Stimulated activated naive B cell treated with anti-CD40 and anti-IgM and Interleukin-4, amounts not matched to agents 10 μg/mL and 1 μg/mL and 100 μg/mL, for 72 hours (primary cell): ENCODE measurements at regions not wholly inside any gene's neighbourhood (a gene's known extent, or its start where the extent isn't known, plus 50 kb on each side); places are given as distances from the start of the nearest gene placed in this dataset.

Experiments
- ATAC-seq, 2 donors: fragments of 150-1000 bp; cut with Tn5 transposase; replicated peaks; 2 replicates each; pipeline ENCODE4 v1.10.0; 2021; ENCODE audit warnings: moderate library complexity in 1 of 2
- DNase-seq: peaks from one replicate; pipeline ENCODE4 v3.0.0; 2021
- H3K27ac Mint-ChIP-seq: one replicate; pipeline ENCODE4 v1.8.0; 2022; ENCODE audit warnings: mild to moderate bottlenecking, mixed read lengths
- H3K27me3 Mint-ChIP-seq, 2 donors: one replicate each; pipeline ENCODE4 v1.8.0; 2022; ENCODE audit warnings: mixed read lengths in 2 of 2
- H3K36me3 Mint-ChIP-seq, 2 donors: one replicate each; pipeline ENCODE4 v1.8.0; 2022; ENCODE audit warnings: mixed read lengths in 2 of 2, mild to moderate bottlenecking in 1 of 2
- H3K4me1 Mint-ChIP-seq, 2 donors: one replicate each; pipeline ENCODE4 v1.8.0; 2022; ENCODE audit warnings: mixed read lengths in 2 of 2, mild to moderate bottlenecking in 1 of 2
- H3K4me3 Mint-ChIP-seq, 2 donors: one replicate each; pipeline ENCODE4 v1.8.0; 2022; ENCODE audit warnings: mild to moderate bottlenecking in 2 of 2, mixed read lengths in 2 of 2, moderate library complexity in 1 of 2
- H3K9me3 Mint-ChIP-seq, 2 donors: one replicate each; pipeline ENCODE4 v1.8.0; 2022; ENCODE audit warnings: mixed read lengths in 2 of 2, mild to moderate bottlenecking in 1 of 2

- H3K27me3 Mint-ChIP-seq = no peaks in the 10 kb centered on the region
- no peaks in the 10 kb centered on the region for H3K4me1 Mint-ChIP-seq
- no peak for ATAC-seq
- no peak overlapping the region for H3K4me3 Mint-ChIP-seq
- H3K36me3 Mint-ChIP-seq = no peaks in the 10 kb centered on the region
- no peak for DNase-seq
- H3K9me3 Mint-ChIP-seq = peaks cover 3 to 8% of the 10 kb centered on the region in 2 donors
- H3K27ac Mint-ChIP-seq = no peak overlapping the region
These were observed 903.8 kb upstream of the RBFOX1 start for GRCh38 chr16:6428861-6429260.

GRCh38 chr16:6427621-6428020 lies 905.0 kb upstream of the RBFOX1 start:
- Mint-ChIP-seq H3K4me1 (no peaks in the 10 kb centered on the region), H3K4me3 (no peak overlapping the region), H3K27me3 (no peaks in the 10 kb centered on the region), H3K9me3 (peaks cover 5 to 8% of the 10 kb centered on the region in 2 donors), H3K27ac (no peak overlapping the region), H3K36me3 (no peaks in the 10 kb centered on the region)
- ATAC-seq (no peak), DNase-seq (no peak)

- Mint-ChIP-seq H3K4me3 (no peak overlapping the region), H3K27ac (no peak overlapping the region), H3K36me3 (no peaks in the 10 kb centered on the region), H3K9me3 (peaks cover 0 to 4% of the 10 kb centered on the region in 2 donors), H3K4me1 (no peaks in the 10 kb centered on the region), H3K27me3 (no peaks in the 10 kb centered on the region)
- ATAC-seq = no peak
- no peak for DNase-seq
These were observed 925.0 kb upstream of the RBFOX1 start for GRCh38 chr16:6407596-6407995.

- Mint-ChIP-seq H3K4me3 (no peak overlapping the region), H3K4me1 (no peaks in the 10 kb centered on the region), H3K9me3 (peaks cover 0 to 2% of the 10 kb centered on the region in 2 donors), H3K27me3 (no peaks in the 10 kb centered on the region), H3K36me3 (no peaks in the 10 kb centered on the region), H3K27ac (no peak overlapping the region)
- ATAC-seq (no peak), DNase-seq (no peak)
These were observed 926.6 kb upstream of the RBFOX1 start for GRCh38 chr16:6406028-6406427.

- Mint-ChIP-seq H3K27ac (no peak overlapping the region), H3K36me3 (no peaks in the 10 kb centered on the region), H3K4me3 (no peak overlapping the region), H3K4me1 (no peaks in the 10 kb centered on the region), H3K9me3 (peaks cover under 1 to 2% of the 10 kb centered on the region in 2 donors), H3K27me3 (no peaks in the 10 kb centered on the region)
- ATAC-seq (no peak), DNase-seq (no peak)
These were observed 949.7 kb upstream of the RBFOX1 start for GRCh38 chr16:6382924-6383459.

GRCh38 chr16:6381896-6382295 lies 950.7 kb upstream of the RBFOX1 start:
- Mint-ChIP-seq H3K9me3 (peaks cover 0 to 2% of the 10 kb centered on the region in 2 donors), H3K27ac (no peak overlapping the region), H3K4me1 (no peaks in the 10 kb centered on the region), H3K36me3 (no peaks in the 10 kb centered on the region), H3K27me3 (no peaks in the 10 kb centered on the region), H3K4me3 (no peak overlapping the region)
- DNase-seq = no peak
- no peak for ATAC-seq

- Mint-ChIP-seq H3K27me3 (no peaks in the 10 kb centered on the region), H3K27ac (no peak overlapping the region), H3K4me1 (no peaks in the 10 kb centered on the region), H3K36me3 (no peaks in the 10 kb centered on the region), H3K9me3 (no peaks in the 10 kb centered on the region), H3K4me3 (no peak overlapping the region)
- DNase-seq (no peak), ATAC-seq (no peak)
These were observed 954.7 kb upstream of the RBFOX1 start for GRCh38 chr16:6377956-6378355.

- Mint-ChIP-seq H3K9me3 (no peaks in the 10 kb centered on the region), H3K36me3 (no peaks in the 10 kb centered on the region), H3K27ac (no peak overlapping the region), H3K4me1 (no peaks in the 10 kb centered on the region), H3K4me3 (no peak overlapping the region), H3K27me3 (no peaks in the 10 kb centered on the region)
- ATAC-seq (no peak), DNase-seq (no peak)
These were observed 957.1 kb upstream of the RBFOX1 start for GRCh38 chr16:6375465-6376075.

- DNase-seq (no peak), ATAC-seq (no peak)
- Mint-ChIP-seq H3K4me3 (no peak overlapping the region), H3K36me3 (no peaks in the 10 kb centered on the region), H3K9me3 (no peaks in the 10 kb centered on the region), H3K4me1 (no peaks in the 10 kb centered on the region), H3K27ac (no peak overlapping the region), H3K27me3 (no peaks in the 10 kb centered on the region)
These were observed 957.8 kb upstream of the RBFOX1 start for GRCh38 chr16:6374821-6375220.

- ATAC-seq = no peak
- Mint-ChIP-seq H3K4me3 (no peak overlapping the region), H3K27ac (no peak overlapping the region), H3K9me3 (peaks cover 14 to 16% of the 10 kb centered on the region in 2 donors), H3K4me1 (no peaks in the 10 kb centered on the region), H3K27me3 (no peaks in the 10 kb centered on the region), H3K36me3 (no peaks in the 10 kb centered on the region)
- DNase-seq = no peak
These were observed 967.8 kb upstream of the RBFOX1 start for GRCh38 chr16:6364846-6365245.

GRCh38 chr16:6363896-6364607 lies 968.6 kb upstream of the RBFOX1 start:
- H3K4me1 Mint-ChIP-seq = no peaks in the 10 kb centered on the region
- DNase-seq (no peak), ATAC-seq (no peak)
- H3K27ac Mint-ChIP-seq = no peak overlapping the region
- H3K36me3 Mint-ChIP-seq = no peaks in the 10 kb centered on the region
- no peaks in the 10 kb centered on the region for H3K27me3 Mint-ChIP-seq
- peaks cover 14% of the 10 kb centered on the region in 2 donors for H3K9me3 Mint-ChIP-seq
- H3K4me3 Mint-ChIP-seq = no peak overlapping the region

- Mint-ChIP-seq H3K4me1 (no peaks in the 10 kb centered on the region), H3K36me3 (no peaks in the 10 kb centered on the region), H3K9me3 (peaks cover 11 to 12% of the 10 kb centered on the region in 2 donors), H3K27ac (no peak overlapping the region), H3K27me3 (no peaks in the 10 kb centered on the region), H3K4me3 (no peak overlapping the region)
- no peak for ATAC-seq
- no peak for DNase-seq
These were observed 969.2 kb upstream of the RBFOX1 start for GRCh38 chr16:6363396-6363795.

GRCh38 chr16:6362321-6362720 lies 970.3 kb upstream of the RBFOX1 start:
- Mint-ChIP-seq H3K4me1 (no peaks in the 10 kb centered on the region), H3K9me3 (peaks cover 10 to 12% of the 10 kb centered on the region in 2 donors), H3K4me3 (no peak overlapping the region), H3K27ac (no peak overlapping the region), H3K27me3 (no peaks in the 10 kb centered on the region), H3K36me3 (no peaks in the 10 kb centered on the region)
- ATAC-seq (no peak), DNase-seq (no peak)

- no peak for DNase-seq
- Mint-ChIP-seq H3K27ac (no peak overlapping the region), H3K27me3 (no peaks in the 10 kb centered on the region), H3K9me3 (peaks cover 10 to 12% of the 10 kb centered on the region in 2 donors), H3K4me1 (no peaks in the 10 kb centered on the region), H3K36me3 (no peaks in the 10 kb centered on the region), H3K4me3 (no peak overlapping the region)
- ATAC-seq = no peak
These were observed 972.0 kb upstream of the RBFOX1 start for GRCh38 chr16:6360641-6361040.

- Mint-ChIP-seq H3K36me3 (no peaks in the 10 kb centered on the region), H3K4me1 (no peaks in the 10 kb centered on the region), H3K4me3 (no peak overlapping the region), H3K9me3 (peaks cover 0 to 10% of the 10 kb centered on the region in 2 donors), H3K27ac (no peak overlapping the region), H3K27me3 (no peaks in the 10 kb centered on the region)
- DNase-seq (no peak), ATAC-seq (no peak)
These were observed 975.7 kb upstream of the RBFOX1 start for GRCh38 chr16:6356911-6357310.
